GM19397 (cell line): ENCODE measurements at regions not wholly inside any gene's neighbourhood (a gene's known extent, or its start where the extent isn't known, plus 50 kb on each side); places are given as distances from the start of the nearest gene placed in this dataset.
"Not testable (repeated sequence)": the region's sequence is repeated elsewhere in the genome, so short reads cannot be mapped to it uniquely, and the experiment has no call there.

Source experiments
- ATAC-seq: cut with Tn5 transposase; IDR thresholded peaks from one replicate; pipeline ENCODE4 v1.9.1; 2021; ENCODE audit warnings: mild to moderate bottlenecking, moderate library complexity; ENCODE audit not compliant: unreplicated experiment

DNA sequence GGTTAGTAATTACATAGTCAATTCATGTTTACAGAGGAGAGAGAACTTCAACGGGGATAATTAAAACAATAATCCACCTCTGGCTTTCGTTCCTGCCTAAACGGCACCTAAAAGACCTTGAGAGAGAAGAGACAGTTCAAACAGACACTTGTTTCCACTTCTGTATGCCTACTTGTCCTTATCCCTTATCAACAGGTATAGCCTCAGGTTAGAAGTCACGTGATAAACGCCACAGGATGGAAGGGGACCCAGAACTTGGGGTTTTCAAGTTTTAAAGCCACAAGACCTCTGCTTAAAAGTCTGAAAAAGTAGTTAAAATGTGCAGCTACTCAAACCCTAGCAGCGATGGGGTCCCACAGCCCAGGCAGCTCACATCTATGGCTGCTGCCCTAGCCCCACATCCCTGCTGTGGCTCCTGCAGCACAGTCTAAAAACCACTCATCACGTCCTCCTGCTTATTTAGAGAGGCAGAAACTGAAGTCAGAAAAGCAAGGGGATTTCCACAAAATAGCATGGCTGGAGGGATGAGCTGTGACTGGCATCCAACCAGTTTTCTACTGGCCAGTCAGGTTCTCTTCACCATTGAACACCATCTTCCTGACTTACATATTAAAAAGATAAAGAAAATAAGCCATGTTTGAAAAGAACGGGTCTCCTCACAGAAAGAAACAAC, 51.2 kb upstream of the SEC16B start:
- ATAC-seq: no peak

DNA sequence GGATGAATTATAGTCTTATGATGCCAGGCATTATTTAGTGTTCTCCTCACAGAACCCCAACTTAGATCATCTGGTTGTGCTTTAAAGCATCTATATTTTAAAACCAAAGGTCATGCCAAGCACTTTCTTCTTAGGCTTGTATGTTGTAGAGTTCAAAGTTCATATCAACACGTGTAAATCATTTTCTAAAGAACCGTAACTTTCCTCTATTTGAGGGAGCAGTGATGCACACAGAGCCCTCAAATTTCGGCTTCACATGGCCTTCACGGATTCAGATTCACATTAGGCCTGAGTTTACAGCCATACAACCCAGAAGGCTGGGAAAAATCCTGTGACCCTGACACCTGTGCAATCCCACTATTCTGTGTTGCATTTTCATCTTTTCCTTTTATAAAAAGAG, 52.1 kb upstream of the SEC16B start:
- ATAC-seq: no peak

DNA sequence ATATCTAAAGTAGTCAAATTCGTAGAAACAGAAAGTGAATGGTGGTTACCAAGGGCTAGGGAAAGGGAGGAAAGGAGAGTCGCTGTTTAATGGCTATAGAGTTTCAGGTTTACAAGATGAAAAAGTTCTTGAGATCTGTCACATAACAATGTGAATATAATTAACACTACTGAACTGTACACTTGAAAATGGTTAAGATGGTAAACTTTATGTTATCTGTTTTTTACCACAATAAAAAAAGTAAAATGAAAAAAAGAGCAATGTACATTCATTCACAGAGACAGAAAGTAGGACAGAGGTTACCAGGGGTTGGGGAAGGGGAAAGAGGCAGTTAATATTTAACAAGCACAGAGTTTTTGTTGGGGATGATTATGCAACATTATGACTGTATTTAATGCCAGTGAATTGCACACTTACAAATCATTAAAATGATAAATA, 53.3 kb upstream of the SEC16B start:
- ATAC-seq: no peak

DNA sequence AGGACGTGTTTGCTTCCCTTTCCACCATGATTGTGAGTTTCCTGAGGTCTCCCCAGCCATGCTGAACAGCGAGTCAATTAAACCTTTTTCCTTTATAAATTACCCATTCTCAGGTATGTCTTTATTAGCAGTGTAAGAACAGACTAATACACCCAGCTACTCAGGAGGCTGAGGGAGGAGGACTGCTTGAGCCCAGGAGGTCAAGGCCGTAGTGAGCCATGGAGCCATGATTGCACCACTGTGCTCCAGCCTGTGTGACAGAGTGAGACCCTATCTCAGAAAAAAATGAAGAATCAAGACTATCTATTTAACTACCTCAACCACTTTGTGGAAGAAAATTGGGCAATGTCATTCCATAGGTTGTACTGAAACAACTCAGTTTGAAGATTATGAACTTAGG, 54.6 kb upstream of the SEC16B start:
- no peak for ATAC-seq

DNA sequence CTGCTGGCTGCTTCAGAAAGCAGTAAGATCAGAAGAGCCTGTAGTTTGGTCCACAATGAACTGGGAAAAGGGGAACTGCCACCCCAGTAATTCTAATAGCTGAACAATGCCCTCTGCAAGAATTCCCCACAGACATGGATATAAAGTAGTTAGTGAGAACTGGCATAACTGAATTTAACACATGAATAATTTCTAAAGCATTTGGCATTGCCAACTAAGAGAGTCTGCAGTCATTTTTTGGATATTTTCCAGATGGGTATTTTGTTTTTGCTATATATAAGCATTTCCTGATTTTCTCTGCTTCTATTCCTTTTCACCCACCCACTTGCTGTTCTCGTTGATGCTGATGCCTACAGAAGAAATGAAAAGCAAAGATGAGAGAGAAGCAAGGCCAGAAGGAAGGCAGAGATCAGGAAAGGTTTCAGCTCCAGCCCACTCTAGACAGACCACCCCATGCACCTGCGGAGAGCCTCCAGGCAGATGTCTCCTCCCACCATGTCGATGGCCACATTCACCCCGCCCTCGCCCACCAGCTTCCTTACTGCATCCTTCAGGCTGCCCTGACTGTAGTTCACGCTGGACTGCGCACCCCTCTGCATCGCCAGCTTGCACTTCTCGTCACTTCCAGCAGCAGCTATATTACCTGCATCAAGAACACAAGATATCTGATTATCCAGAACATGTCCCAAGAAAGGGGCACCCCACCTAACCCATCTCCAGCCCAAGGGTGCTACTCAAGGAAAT, 55.9 kb upstream of the SEC16B start:
- no peak for ATAC-seq

DNA sequence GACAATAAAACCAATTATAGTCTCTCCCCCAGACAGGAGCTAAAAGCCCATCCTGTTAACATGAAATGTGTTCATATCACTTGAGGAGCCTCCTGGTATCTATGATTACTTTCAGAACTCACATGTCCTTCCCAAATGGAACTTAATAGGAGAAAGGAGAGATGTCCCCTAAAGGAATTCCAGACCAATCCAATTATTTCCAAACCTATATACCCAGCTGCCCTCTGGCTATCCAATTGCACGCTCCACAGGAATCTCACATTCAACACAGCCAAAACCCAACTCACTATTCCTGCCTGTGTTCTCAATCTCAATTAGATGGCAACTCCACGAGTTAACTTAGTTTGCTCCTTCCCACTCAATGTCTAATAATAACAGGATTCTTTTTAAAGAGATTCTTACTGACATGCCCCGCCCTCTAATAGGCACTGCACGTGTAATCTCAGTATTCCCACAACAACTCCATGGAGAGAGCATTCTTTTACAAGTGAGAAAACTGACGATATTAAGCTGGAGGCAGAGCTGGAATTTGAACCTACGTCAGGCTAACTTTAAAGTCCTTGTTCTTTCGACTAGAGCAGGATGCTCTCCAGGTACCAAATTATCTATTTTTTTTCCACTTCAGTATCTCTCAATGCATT, 59.1 kb upstream of the SEC16B start:
- no peak for ATAC-seq

DNA sequence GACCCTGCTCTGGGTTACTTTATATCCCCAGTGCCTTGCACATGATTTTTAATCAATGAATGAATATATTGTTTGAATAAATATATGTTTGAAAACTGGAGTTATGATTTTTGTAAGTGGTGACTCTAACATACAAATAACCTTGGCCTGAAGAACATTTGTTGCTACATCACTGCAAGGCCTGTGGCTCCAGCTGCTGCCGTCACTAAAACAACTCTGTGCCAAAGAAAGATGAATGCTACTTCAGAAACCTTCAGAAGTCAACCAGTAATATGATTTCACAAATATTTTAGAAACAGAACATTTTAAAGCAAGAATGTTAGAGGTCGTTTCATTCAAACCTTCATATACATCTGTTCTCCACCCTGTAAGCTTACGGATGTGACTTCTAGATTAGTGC, 60.6 kb upstream of the SEC16B start:
- no peak for ATAC-seq

DNA sequence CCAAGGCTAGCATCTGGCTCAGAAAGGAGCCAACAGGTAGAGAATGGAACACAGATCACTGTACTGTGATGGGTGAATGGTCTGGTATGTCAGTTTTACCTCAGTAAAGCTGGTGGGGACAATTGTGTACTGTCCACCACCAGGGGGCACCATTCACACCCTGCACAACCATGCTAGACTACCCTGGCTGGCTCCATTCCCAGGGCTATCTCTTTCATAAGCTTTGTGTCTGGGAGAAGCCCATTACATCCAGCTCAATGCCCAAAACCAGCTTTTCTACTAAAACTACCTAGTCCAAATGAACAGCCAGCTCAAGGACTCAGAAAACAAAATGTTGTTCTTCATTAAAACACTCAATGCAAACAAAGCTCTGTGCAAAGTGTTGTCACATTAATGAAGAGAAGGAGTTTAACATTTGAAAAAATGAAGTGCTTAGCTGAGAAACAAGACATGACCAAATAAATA, 62.0 kb upstream of the RASAL2 start:
- peak; percentile 93 for ATAC-seq

DNA sequence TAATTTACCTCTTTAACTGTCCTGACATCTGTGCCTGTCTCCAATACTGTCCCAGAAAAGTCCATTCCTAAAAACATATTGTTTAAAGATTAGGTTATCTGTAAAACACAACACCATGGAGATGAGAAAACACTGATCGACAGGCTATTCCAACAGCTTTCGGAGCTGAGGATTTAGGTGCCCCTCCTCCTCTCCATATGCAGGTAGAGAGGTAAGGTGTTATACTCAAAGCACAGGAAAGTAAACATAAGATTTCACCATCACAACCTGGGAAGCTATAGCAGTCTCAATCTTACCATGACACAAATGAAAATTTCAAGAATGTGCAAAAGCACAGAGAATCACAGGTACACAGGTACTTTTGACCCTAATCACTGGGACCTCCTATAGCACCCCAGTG, 60.9 kb upstream of the RASAL2 start:
- no peak for ATAC-seq

DNA sequence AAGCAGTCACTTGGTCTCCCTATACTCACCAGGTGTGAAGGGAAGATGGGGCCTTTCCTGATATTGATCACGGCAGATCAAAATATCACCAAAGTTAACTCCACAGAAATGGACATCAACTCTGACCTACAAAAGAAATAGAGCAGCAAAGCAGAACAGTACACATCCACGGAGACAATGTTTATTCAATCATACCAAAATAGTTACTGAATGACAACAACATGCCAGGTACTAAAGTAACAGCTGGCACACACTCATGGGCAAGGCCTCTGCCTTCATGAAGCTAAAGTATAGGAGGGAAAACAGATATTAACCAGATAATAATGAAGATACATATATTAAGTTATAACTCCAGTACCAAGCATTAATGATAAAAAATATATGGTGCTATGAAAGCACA, 59.2 kb upstream of the RASAL2 start:
- no peak for ATAC-seq

DNA sequence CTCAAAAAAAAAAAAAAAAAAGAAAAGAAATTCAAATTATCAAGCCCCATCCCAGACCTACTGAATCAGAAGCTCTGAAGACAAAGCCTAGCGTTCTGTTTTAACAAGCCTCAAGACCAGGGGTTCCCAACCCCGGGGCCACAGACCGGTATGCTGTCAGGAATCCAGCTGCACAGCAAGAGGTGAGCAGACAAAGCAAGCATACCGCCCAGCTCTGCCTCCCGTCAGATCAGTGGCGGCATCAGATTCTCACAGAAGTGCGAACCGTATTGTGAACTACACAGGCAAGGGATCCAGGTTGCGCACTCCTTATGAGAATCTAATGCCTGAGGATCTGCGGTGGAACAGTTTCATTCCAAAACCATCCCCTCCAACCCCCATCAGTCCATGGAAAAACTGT, 57.8 kb upstream of the RASAL2 start:
- ATAC-seq: no peak

DNA sequence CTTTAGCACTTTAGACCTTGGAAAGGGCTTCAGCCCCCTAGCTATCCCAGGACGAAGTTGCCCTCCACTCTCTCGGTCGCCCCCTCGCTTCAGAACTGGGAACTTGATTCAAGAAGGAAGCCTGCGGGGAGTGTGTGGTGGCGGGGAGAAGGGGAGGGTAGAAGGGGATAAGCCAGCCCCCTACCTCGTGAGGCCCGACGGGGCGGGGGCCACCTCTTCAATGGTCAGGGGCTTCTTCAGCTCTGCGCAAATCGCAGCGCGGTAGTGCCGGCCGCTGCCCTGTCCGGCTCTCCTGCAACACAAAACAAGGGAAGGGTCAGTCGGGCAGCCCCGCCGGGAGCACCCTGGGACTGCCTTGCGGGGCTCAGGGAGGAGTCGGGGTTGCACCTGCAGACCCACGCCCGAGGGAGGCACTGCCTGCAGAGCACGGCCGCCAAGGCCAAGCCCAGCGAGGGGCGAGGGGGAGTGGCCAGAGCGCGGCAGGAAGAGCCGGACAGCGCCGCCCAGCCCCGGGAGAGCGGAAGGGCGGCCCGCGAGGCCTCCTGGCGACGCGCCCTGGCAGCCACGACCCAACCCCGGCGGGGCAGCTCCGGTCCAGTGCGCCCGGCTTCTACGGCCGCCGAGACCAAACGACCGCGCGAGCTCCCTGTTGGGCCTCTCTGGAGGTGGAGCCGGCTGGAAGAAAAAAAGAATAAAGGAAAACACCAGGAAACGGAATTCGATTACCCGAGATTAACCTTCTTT, 56.2 kb upstream of the RASAL2 start:
- ATAC-seq: no peak

DNA sequence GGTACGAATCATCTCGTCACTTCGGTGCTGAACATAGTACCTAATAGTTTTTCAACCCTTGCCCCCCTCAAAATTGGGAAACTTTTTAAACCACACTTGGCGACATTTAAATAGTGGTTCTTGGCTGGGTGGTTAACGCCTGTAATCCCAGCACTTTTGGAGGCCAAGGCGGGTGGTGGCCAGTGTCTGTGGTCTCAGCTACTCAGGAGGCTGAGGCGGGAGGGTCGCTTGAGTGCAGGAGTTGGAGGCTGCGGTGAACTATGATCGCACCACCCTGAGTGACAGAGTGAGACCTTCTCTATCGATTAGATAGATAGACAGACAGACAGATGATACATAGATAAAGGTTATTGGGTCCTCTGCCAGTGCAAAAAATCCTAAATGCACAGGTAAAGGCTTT, 55.5 kb upstream of the RASAL2 start:
- no peak for ATAC-seq

DNA sequence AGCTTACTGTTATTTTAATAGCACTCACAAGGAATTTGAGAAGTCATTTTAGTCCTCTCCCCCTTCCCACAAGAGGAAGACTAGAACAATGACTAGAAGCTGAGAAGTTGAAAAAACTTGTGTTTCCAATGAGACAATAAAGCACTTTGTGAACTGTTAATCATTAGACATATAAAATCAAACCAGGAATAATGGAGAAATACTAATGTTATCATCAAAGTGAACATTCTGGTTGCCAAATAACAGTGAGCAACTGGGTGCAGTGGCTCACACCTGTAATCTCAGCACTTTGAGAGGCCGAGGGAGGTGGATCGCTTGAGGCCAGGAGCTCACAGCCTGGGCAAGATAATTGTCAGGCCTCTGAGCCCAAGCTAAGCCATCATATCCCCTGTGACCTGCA, 54.0 kb upstream of the RASAL2 start:
- no peak for ATAC-seq

DNA sequence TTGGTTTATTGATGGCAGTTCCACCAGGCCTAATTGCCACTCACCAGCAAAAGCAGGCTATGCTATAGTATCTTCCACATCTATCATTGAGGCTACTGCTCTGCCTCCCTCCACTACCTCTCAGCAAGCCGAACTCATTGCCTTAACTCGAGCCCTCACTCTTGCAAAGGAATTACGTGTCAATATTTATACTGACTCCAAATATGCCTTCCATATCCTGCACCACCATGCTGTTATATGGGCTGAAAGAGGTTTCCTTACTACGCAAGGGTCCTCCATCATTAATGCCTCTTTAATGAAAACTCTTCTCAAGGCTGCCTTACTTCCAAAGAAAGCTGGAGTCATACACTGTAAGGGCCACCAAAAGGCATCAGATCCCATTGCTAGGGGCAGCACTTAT, 50.0 kb upstream of the RASAL2 start:
- not testable (repeated sequence) for ATAC-seq
